ENCODE measurements at regions not wholly inside any gene's neighbourhood (a gene's known extent, or its start where the extent isn't known, plus 50 kb on each side); places are given as distances from the start of the nearest gene placed in this dataset.

GRCh38 chr2:19772981-19773380 is 128.8 kb downstream of the TTC32 start:
- WGBS, 2 donors (ENCODE audit: low coverage in 1 of 2) = 32 to 74% methylated on average over 4 of the region's 4 CpGs
- Histone ChIP-seq H3K27ac (no peak overlapping the region), H3K36me3 (no peaks in the 10 kb centered on the region), H3K4me3 (no peak overlapping the region), H3K27me3 (no peaks in the 10 kb centered on the region), H3K9me3 (no peaks in the 10 kb centered on the region), H3K4me1 (no peaks in the 10 kb centered on the region)
- no peak for TF ChIP-seq POLR2A (IDR thresholded peaks at IDR 0.05)
- no peak for TF ChIP-seq CTCF (IDR thresholded peaks at IDR 0.05)
- no peak for TF ChIP-seq EP300 (IDR thresholded peaks at IDR 0.05)
- no peak for TF ChIP-seq POLR2AphosphoS5 (IDR thresholded peaks at IDR 0.05)
- ATAC-seq = no peak

- Histone ChIP-seq H3K4me3 (no peak overlapping the region), H3K27me3 (no peaks in the 10 kb centered on the region), H3K36me3 (no peaks in the 10 kb centered on the region), H3K27ac (no peak overlapping the region), H3K9me3 (peaks cover 0 to 9% (median 0%) of the 10 kb centered on the region in 3 donors), H3K4me1 (no peaks in the 10 kb centered on the region)
- TF ChIP-seq POLR2AphosphoS5 (IDR thresholded peaks at IDR 0.05) (no peak), EP300 (IDR thresholded peaks at IDR 0.05) (no peak), CTCF (IDR thresholded peaks at IDR 0.05) (no peak), POLR2A (IDR thresholded peaks at IDR 0.05) (no peak)
- no peak for ATAC-seq
These were observed 132.3 kb downstream of the TTC32 start for GRCh38 chr2:19769513-19769912.

- ATAC-seq = no peak
These were observed 133.9 kb downstream of the TTC32 start for GRCh38 chr2:19767899-19768298.

GRCh38 chr2:19764998-19765397 is 136.8 kb downstream of the TTC32 start:
- ATAC-seq = no peak
- no peaks in the 10 kb centered on the region for H3K36me3 ChIP-seq
- H3K27ac ChIP-seq = no peak overlapping the region
- WGBS, 2 donors (ENCODE audit: low coverage in 1 of 2) = 97% methylated on average over 5 to 6 of the region's 6 CpGs
- no peak for TF ChIP-seq POLR2A (IDR thresholded peaks at IDR 0.05)
- TF ChIP-seq EP300 (IDR thresholded peaks at IDR 0.05) = no peak
- no peak for TF ChIP-seq POLR2AphosphoS5 (IDR thresholded peaks at IDR 0.05)
- H3K4me3 ChIP-seq = no peak overlapping the region
- H3K9me3 ChIP-seq = peaks cover 0 to 9% (median 0%) of the 10 kb centered on the region in 3 donors
- peaks cover 0 to 18% (median 4%) of the 10 kb centered on the region in 3 donors for H3K4me1 ChIP-seq
- no peaks in the 10 kb centered on the region for H3K27me3 ChIP-seq

More at GRCh38 chr2:19767899-19768298, 133.9 kb downstream of the TTC32 start:
- Histone ChIP-seq H3K4me3 (no peak overlapping the region), H3K4me1 (peaks cover 0 to 8% (median 0%) of the 10 kb centered on the region in 3 donors), H3K9me3 (peaks cover 0 to 9% (median 0%) of the 10 kb centered on the region in 3 donors), H3K36me3 (no peaks in the 10 kb centered on the region), H3K27ac (no peak overlapping the region), H3K27me3 (no peaks in the 10 kb centered on the region)
- no peak for TF ChIP-seq POLR2A (IDR thresholded peaks at IDR 0.05)
- no peak for TF ChIP-seq POLR2AphosphoS5 (IDR thresholded peaks at IDR 0.05)
- no peak for TF ChIP-seq CTCF (IDR thresholded peaks at IDR 0.05)
- TF ChIP-seq EP300 (IDR thresholded peaks at IDR 0.05) = no peak
- 20 to 40% methylated on average over 1 of the region's 1 CpG for WGBS, 2 donors (ENCODE audit: low coverage in 1 of 2)

GRCh38 chr2:19763731-19764130 is 138.1 kb downstream of the TTC32 start:
- H3K36me3 ChIP-seq = no peaks in the 10 kb centered on the region
- H3K27ac ChIP-seq = no peak overlapping the region
- TF ChIP-seq POLR2A (IDR thresholded peaks at IDR 0.05) (no peak), CTCF (IDR thresholded peaks at IDR 0.05) (no peak), POLR2AphosphoS5 (IDR thresholded peaks at IDR 0.05) (no peak), EP300 (IDR thresholded peaks at IDR 0.05) (no peak)

More at GRCh38 chr2:19763731-19764130, 138.1 kb downstream of the TTC32 start:
- ATAC-seq = no peak
- Histone ChIP-seq H3K4me3 (no peak overlapping the region), H3K27me3 (no peaks in the 10 kb centered on the region), H3K9me3 (peaks cover 0 to 9% (median 0%) of the 10 kb centered on the region in 3 donors), H3K4me1 (peaks cover 0 to 23% (median 4%) of the 10 kb centered on the region in 3 donors)
